ENCODE measurements at regions not wholly inside any gene's neighbourhood (a gene's known extent, or its start where the extent isn't known, plus 50 kb on each side); places are given as distances from the start of the nearest gene placed in this dataset.

DNA sequence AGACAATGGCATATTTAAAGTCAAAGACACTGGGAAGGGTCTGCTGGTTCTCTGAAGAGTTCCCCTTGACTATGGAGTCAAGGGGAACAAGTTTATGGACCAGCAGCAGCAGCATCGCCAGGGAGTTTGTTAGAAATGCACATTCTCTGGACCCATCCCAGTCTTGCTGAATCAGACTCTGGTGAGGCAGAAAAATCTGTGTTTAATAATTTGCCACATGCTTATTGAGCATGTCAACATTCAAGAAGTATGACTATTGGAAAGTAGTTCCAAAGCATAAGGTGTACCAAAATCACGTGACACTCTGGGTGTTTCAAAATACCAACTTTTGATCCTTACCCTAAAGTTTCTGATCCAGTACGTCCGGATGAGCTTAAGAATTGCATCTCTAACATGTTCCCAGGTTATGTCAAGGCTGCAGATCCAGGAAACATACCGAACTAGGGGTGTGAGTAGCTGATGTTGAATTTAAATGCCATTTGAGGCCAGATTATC, 853.8 kb downstream of the TMEM182 start:
- TF ChIP-seq, protein P1, sequence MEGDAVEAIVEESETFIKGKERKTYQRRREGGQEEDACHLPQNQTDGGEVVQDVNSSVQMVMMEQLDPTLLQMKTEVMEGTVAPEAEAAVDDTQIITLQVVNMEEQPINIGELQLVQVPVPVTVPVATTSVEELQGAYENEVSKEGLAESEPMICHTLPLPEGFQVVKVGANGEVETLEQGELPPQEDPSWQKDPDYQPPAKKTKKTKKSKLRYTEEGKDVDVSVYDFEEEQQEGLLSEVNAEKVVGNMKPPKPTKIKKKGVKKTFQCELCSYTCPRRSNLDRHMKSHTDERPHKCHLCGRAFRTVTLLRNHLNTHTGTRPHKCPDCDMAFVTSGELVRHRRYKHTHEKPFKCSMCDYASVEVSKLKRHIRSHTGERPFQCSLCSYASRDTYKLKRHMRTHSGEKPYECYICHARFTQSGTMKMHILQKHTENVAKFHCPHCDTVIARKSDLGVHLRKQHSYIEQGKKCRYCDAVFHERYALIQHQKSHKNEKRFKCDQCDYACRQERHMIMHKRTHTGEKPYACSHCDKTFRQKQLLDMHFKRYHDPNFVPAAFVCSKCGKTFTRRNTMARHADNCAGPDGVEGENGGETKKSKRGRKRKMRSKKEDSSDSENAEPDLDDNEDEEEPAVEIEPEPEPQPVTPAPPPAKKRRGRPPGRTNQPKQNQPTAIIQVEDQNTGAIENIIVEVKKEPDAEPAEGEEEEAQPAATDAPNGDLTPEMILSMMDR (IDR thresholded peaks at IDR 0.05; ENCODE audit: extremely low read depth in 1 of 2, insufficient read depth in 1 of 2, low read depth in 1 of 2, low read length in 2 of 2) = no peak
- TF ChIP-seq POLR2A (IDR thresholded peaks at IDR 0.05; ENCODE audit: low read depth, low read length) = no peak

All from endothelial cell of umbilical vein (primary cell).